Lung (tissue), 11 donors: ENCODE measurements at regions not wholly inside any gene's neighbourhood (a gene's known extent, or its start where the extent isn't known, plus 50 kb on each side); places are given as distances from the start of the nearest gene placed in this dataset.

ENCODE experiments used
- ATAC-seq: fragments of 200-7000 bp; cut with Tn5 transposase; one replicate; pipeline ENCODE4 v1.9.1; 2020; ENCODE audit warnings: moderate number of reproducible peaks; ENCODE audit not compliant: insufficient read depth, low FRiP score
- DNase-seq, 3 donors: peaks; one replicate each; pipeline ENCODE4 v3.0.0-alpha.2; 2013 to 2017
- H3K27ac ChIP-seq, 2 donors: one replicate each; pipeline ENCODE4 v1.5.1; 2013; ENCODE audit warnings: mild to moderate bottlenecking in 2 of 2, moderate library complexity in 2 of 2, control low read depth in 1 of 2, inconsistent platforms in 1 of 2, low read depth in 1 of 2, low read length in 1 of 2
- H3K27me3 ChIP-seq, 3 donors: one replicate each; pipeline ENCODE4 v1.5.1; 2013; ENCODE audit warnings: low read length in 2 of 3; ENCODE audit not compliant: control insufficient read depth in 3 of 3, insufficient read depth in 3 of 3
- H3K36me3 ChIP-seq, 4 donors: one replicate each; pipeline ENCODE4 v1.5.1; 2013; ENCODE audit warnings: low read length in 4 of 4, mild to moderate bottlenecking in 1 of 4, moderate library complexity in 1 of 4; ENCODE audit not compliant: control insufficient read depth in 4 of 4, insufficient read depth in 4 of 4
- H3K4me1 ChIP-seq, 5 donors: one replicate each; pipeline ENCODE4 v1.5.1; 2013; ENCODE audit warnings: low read length in 5 of 5, mild to moderate bottlenecking in 2 of 5, moderate library complexity in 1 of 5; ENCODE audit not compliant: control insufficient read depth in 5 of 5, insufficient read depth in 5 of 5
- H3K4me3 ChIP-seq: one replicate; pipeline ENCODE4 v1.5.1; 2013; ENCODE audit warnings: mild to moderate bottlenecking, control low read depth, moderate library complexity
- H3K9ac ChIP-seq, 2 donors: one replicate each; pipeline ENCODE4 v1.5.1; 2013; ENCODE audit warnings: low read length in 2 of 2, control low read depth in 1 of 2; ENCODE audit not compliant: insufficient read depth in 1 of 2
- H3K9me3 ChIP-seq, 4 donors: one replicate each; pipeline ENCODE4 v1.5.1; 2013; ENCODE audit warnings: low read length in 3 of 4, mild to moderate bottlenecking in 1 of 4, moderate library complexity in 1 of 4; ENCODE audit not compliant: control insufficient read depth in 4 of 4, insufficient read depth in 3 of 4
- CTCF ChIP-seq: IDR thresholded peaks from 2 replicates; pipeline ENCODE4 v1.5.1; 2012; ENCODE audit warnings: mild to moderate bottlenecking; ENCODE audit errors: control extremely low read depth, extremely low read depth
- WGBS, 2 donors: extraction: QIAGEN DNeasy Blood & Tissue Kit; methylation state at CpG; one replicate each; pipeline ENCODE4 v1.1.7; 2013; 5-methylcytosine and 5-hydroxymethylcytosine counted together
- donor health status: control.
- donor health status: control.
- donor health status: Bipolar disorder and iron deficiency.
- donor health status: healthy.
- donor health status: DM: yes; HTN: yes; CAD: no.

DNA sequence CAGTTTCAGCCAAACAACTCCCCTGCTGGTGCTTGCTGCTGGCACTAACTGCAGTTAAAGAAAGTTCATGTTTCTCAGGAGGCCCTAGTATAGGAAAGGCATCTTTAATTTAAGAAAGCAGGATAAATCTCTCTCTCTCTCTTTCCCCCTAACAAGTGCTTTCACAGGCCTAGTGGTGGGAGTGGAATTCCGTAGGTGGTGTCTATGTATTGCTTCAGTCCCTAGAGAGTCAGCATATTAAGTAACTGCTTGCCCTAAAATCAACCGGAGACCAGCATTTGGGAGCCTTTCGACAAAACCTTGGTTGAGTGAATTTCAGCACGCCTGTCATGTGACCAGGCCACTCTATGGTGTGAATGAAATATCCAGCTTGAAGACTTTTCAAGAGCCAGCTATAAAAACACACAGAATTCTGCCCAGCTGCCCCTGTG, 169.2 kb upstream of the TGFBR2 start:
- H3K4me1 ChIP-seq, result peaks cover 0 to 16% (median 3%) of the 10 kb centered on the region in 5 donors
- no peaks in the 10 kb centered on the region for H3K27me3 ChIP-seq
- peak overlapping the region in 1 of 2 donors; percentile 54 for H3K27ac ChIP-seq
- H3K4me3 ChIP-seq, result no peak overlapping the region
- no peaks in the 10 kb centered on the region for H3K9me3 ChIP-seq
- H3K9ac ChIP-seq, result no peak overlapping the region
- DNase-seq (peak; percentile 27 to 63 (median 33)), ATAC-seq (peak; percentile 59)
- no peaks in the 10 kb centered on the region for H3K36me3 ChIP-seq
- no peak for TF ChIP-seq CTCF
- 48 to 59% methylated on average over 4 of the region's 4 CpGs for WGBS, 2 donors

GRCh38 chr3:30438126-30438525, 168.3 kb upstream of the TGFBR2 start:
- WGBS, 2 donors, result 69 to 70% methylated on average over 2 of the region's 2 CpGs
- Histone ChIP-seq H3K36me3 (no peaks in the 10 kb centered on the region), H3K27me3 (no peaks in the 10 kb centered on the region), H3K9ac (no peak overlapping the region), H3K9me3 (no peaks in the 10 kb centered on the region), H3K4me1 (peaks cover 0 to 16% (median 3%) of the 10 kb centered on the region in 5 donors), H3K4me3 (no peak overlapping the region), H3K27ac (no peak overlapping the region)
- peak in 2 of 3 donors; percentile 27 to 64 for DNase-seq
- no peak for ATAC-seq
- no peak for TF ChIP-seq CTCF

DNA sequence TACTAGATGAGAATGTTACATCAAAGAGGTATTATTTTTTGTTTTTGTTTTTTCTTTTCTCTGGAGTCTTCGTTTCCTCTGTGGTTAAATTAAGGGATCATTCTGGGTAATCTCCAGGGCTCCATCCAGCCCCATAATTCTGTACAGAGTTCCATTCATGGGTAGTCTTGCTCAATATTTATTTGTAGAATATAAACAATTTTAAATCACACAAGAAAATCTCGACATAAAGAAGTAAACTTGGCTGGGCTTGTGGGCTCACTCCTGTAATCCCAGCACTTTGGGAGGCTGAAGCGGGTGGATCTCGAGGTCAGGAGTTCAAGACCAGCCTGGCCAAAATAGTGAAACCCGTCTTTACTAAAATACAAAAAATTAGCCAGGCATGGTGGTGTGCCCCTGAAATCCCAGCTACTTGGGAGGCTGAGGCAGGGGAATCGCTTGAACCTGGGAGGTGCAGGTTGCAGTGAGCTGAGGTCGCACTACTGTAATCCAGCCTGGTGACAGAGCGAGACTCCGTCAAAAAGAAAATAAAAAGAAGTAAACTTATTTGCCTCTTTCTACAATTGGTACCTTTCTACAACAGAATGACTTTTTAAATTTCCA, 166.8 kb upstream of the TGFBR2 start:
- H3K27ac ChIP-seq, result peak overlapping the region in 1 of 2 donors; percentile 61
- H3K4me3 ChIP-seq, result no peak overlapping the region
- no peaks in the 10 kb centered on the region for H3K27me3 ChIP-seq
- no peak overlapping the region for H3K9ac ChIP-seq
- TF ChIP-seq CTCF, result no peak
- 79 to 91% methylated on average over 9 of the region's 9 CpGs for WGBS, 2 donors
- DNase-seq (no peak), ATAC-seq (no peak)
- no peaks in the 10 kb centered on the region for H3K36me3 ChIP-seq
- peaks cover 0 to 19% (median 3%) of the 10 kb centered on the region in 5 donors for H3K4me1 ChIP-seq
- no peaks in the 10 kb centered on the region for H3K9me3 ChIP-seq
